ENCODE measurements at regions not wholly inside any gene's neighbourhood (a gene's known extent, or its start where the extent isn't known, plus 50 kb on each side); places are given as distances from the start of the nearest gene placed in this dataset.
A peak's percentile ranks its signal among the peaks of the same experiment; 100 is the strongest.
"Not testable (repeated sequence)": the region's sequence is repeated elsewhere in the genome, so short reads cannot be mapped to it uniquely, and the experiment has no call there.

GRCh38 chr15:50848349-50848748 is 60.1 kb upstream of the AP4E1 start:
- DNase-seq (ENCODE audit: low read depth in 1 of 2, low spot score in 1 of 2) (no peak), FAIRE-seq (no peak), ATAC-seq (no peak)
- H3K4me3 ChIP-seq, result no peak overlapping the region
- CTCF ChIA-PET, result interaction anchor here (1.1 kb wide), 1 partner anchor 29 kb away, joined by 3 read pairs; no protein-coding TSS in a partner anchor
- TF ChIP-seq ESRRA (IDR thresholded peaks at IDR 0.05; ENCODE audit: borderline replicate concordance, low read length) (no peak), TP53 (CRISPR knock-in tag; IDR thresholded peaks at IDR 0.05) (no peak), USF2 (IDR thresholded peaks at IDR 0.05) (no peak), E2F6 (IDR thresholded peaks at IDR 0.05; ENCODE audit: borderline replicate concordance, low read depth) (no peak), KDM1A (IDR thresholded peaks at IDR 0.05; ENCODE audit: low read depth) (no peak), PBX3 (IDR thresholded peaks at IDR 0.05) (no peak), NFE2L2 (conservative IDR thresholded peaks at IDR 0.05; ENCODE audit: low read length) (no peak), MAZ (IDR thresholded peaks at IDR 0.05; ENCODE audit: borderline replicate concordance, low read depth, low read length) (no peak), CHD4 (IDR thresholded peaks at IDR 0.05; ENCODE audit: borderline replicate concordance) (no peak), NR3C1 (IDR thresholded peaks at IDR 0.05) (no peak), SMC3 (IDR thresholded peaks at IDR 0.05) (no peak), JUN (IDR thresholded peaks at IDR 0.05) (no peak), POLR2A (IDR thresholded peaks at IDR 0.05; ENCODE audit: low read length) (no peak), GATA3 (IDR thresholded peaks at IDR 0.05; ENCODE audit: borderline replicate concordance) (no peak), JUNB (IDR thresholded peaks at IDR 0.05) (no peak), REST (IDR thresholded peaks at IDR 0.05) (no peak), EHF (CRISPR knock-in tag; IDR thresholded peaks at IDR 0.05) (no peak)
- no peak overlapping the region for H3K27ac ChIP-seq
- H3K4me1 ChIP-seq, result no peaks in the 10 kb centered on the region
- peaks cover 11% of the 10 kb centered on the region; the same call in 2 of the 3 replicates for H3K9me3 ChIP-seq
- no peak overlapping the region for H3K4me2 ChIP-seq
- POLR2A ChIA-PET, result no interaction called here

- H3K4me3 ChIP-seq; ATAC-seq; H3K27ac ChIP-seq; CTCF ChIA-PET; H3K4me2 ChIP-seq; DNase-seq (ENCODE audit: low read depth in 1 of 2, low spot score in 1 of 2); H3K4me1 ChIP-seq; FAIRE-seq; POLR2A ChIA-PET: not testable (repeated sequence)
- H3K9me3 ChIP-seq, result peaks cover 11% of the 10 kb centered on the region; the same call in 2 of the 3 replicates
- 62% methylated on average over 1 of the region's 1 CpG for WGBS (ENCODE audit: missing lambda C conversion rate)
Observed at GRCh38 chr15:50845181-50845580, 63.3 kb upstream of the AP4E1 start.

- DNase-seq (ENCODE audit: low read depth in 1 of 2, low spot score in 1 of 2) (no peak), FAIRE-seq (no peak), ATAC-seq (peak in 1 of 2 experiments; percentile 55; a peak in 3 of 6 replicates)
- Histone ChIP-seq H3K27ac (no peak overlapping the region), H3K4me3 (no peak overlapping the region), H3K4me2 (no peak overlapping the region), H3K4me1 (no peaks in the 10 kb centered on the region), H3K9me3 (peaks cover 11% of the 10 kb centered on the region; the same call in 2 of the 3 replicates)
- ChIA-PET POLR2A (no interaction called here), CTCF (interaction anchor here (1.9 to 2.2 kb wide), 2 partner anchors 17 to 19 kb away, joined by 5 read pairs; no protein-coding TSS in a partner anchor)
- 84% methylated on average over 5 of the region's 5 CpGs for WGBS (ENCODE audit: missing lambda C conversion rate)
- TF ChIP-seq EHF (CRISPR knock-in tag; IDR thresholded peaks at IDR 0.05), result no peak
- no peak for TF ChIP-seq REST (IDR thresholded peaks at IDR 0.05)
- no peak for TF ChIP-seq PHF8 (IDR thresholded peaks at IDR 0.05; ENCODE audit: borderline replicate concordance, low read depth)
- no peak for TF ChIP-seq BCL3 (IDR thresholded peaks at IDR 0.05)
- TF ChIP-seq POLR2AphosphoS2 (conservative IDR thresholded peaks at IDR 0.05; ENCODE audit: low read length), result no peak
- TF ChIP-seq KDM1A (IDR thresholded peaks at IDR 0.05; ENCODE audit: low read depth), result no peak
- no peak for TF ChIP-seq USF2 (IDR thresholded peaks at IDR 0.05)
- no peak for TF ChIP-seq MAFK (IDR thresholded peaks at IDR 0.05; ENCODE audit: partially characterized antibody)
- no peak for TF ChIP-seq FOSB (CRISPR knock-in tag; IDR thresholded peaks at IDR 0.05)
- TF ChIP-seq HOXB5 (CRISPR knock-in tag; IDR thresholded peaks at IDR 0.05), result no peak
Observed at GRCh38 chr15:50840520-50840919, 68.0 kb upstream of the AP4E1 start.
